ENCODE measurements at regions not wholly inside any gene's neighbourhood (a gene's known extent, or its start where the extent isn't known, plus 50 kb on each side); places are given as distances from the start of the nearest gene placed in this dataset.

DNA sequence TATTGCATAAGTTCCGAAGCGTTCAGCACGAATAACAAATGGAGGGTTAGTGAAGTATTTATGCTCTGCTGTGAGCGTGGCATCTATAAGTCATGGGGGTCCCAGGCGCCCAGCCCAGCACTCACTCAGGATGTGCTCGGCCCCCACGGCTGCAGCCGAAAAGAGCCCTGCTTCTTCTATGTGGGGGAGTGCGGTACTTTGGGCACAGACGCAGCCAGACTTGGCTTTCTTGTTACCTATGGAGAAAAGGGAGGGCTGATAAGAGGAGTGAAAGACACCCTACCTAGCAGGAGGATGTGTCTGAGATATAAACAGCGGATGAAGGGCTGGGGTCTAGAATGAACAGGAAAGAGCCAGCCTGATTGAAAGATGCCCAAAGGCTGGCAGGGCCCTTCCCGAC lies 51.4 kb downstream of the MRPL36 start:
- H3K27ac ChIP-seq (replicated peaks), result no peak overlapping the region
- TF ChIP-seq, protein P1, sequence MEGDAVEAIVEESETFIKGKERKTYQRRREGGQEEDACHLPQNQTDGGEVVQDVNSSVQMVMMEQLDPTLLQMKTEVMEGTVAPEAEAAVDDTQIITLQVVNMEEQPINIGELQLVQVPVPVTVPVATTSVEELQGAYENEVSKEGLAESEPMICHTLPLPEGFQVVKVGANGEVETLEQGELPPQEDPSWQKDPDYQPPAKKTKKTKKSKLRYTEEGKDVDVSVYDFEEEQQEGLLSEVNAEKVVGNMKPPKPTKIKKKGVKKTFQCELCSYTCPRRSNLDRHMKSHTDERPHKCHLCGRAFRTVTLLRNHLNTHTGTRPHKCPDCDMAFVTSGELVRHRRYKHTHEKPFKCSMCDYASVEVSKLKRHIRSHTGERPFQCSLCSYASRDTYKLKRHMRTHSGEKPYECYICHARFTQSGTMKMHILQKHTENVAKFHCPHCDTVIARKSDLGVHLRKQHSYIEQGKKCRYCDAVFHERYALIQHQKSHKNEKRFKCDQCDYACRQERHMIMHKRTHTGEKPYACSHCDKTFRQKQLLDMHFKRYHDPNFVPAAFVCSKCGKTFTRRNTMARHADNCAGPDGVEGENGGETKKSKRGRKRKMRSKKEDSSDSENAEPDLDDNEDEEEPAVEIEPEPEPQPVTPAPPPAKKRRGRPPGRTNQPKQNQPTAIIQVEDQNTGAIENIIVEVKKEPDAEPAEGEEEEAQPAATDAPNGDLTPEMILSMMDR (IDR thresholded peaks at IDR 0.05; ENCODE audit: borderline replicate concordance), result no peak
- H3K27me3 ChIP-seq (ENCODE audit: low read depth), result peaks cover 62% of the 10 kb centered on the region
- no peaks in the 10 kb centered on the region for H3K36me3 ChIP-seq
- H3K4me3 ChIP-seq, result no peak overlapping the region
- H3K4me1 ChIP-seq, result no peaks in the 10 kb centered on the region
- H3K9me3 ChIP-seq (replicated peaks), result no peaks in the 10 kb centered on the region
- intact Hi-C loops (cut with micrococcal nuclease), result no loop called here
- DNase-seq, result no peak

DNA sequence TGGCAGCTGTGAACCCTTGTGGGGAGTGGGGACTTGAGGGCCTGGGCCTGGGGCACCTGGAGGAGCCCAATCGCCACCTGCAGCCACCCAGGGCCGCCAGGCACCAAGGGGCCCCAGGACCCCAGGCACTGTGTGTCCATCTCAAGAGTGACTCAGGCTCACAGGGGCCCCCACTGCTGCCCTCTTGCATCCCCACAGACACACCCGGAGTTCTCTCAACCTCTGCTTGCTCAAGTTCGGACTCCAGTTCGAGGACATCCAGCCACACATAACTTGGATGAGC lies 51.9 kb downstream of the MRPL36 start:
- intact Hi-C loops (cut with micrococcal nuclease), result no loop called here
- no peaks in the 10 kb centered on the region for H3K9me3 ChIP-seq (replicated peaks)
- H3K27me3 ChIP-seq (ENCODE audit: low read depth), result peaks cover 62% of the 10 kb centered on the region
- no peak for DNase-seq
- no peaks in the 10 kb centered on the region for H3K36me3 ChIP-seq
- H3K27ac ChIP-seq (replicated peaks), result no peak overlapping the region
- TF ChIP-seq, protein P1 (IDR thresholded peaks at IDR 0.05; ENCODE audit: borderline replicate concordance), result no peak
- H3K4me1 ChIP-seq, result no peaks in the 10 kb centered on the region
- H3K4me3 ChIP-seq, result no peak overlapping the region

DNA sequence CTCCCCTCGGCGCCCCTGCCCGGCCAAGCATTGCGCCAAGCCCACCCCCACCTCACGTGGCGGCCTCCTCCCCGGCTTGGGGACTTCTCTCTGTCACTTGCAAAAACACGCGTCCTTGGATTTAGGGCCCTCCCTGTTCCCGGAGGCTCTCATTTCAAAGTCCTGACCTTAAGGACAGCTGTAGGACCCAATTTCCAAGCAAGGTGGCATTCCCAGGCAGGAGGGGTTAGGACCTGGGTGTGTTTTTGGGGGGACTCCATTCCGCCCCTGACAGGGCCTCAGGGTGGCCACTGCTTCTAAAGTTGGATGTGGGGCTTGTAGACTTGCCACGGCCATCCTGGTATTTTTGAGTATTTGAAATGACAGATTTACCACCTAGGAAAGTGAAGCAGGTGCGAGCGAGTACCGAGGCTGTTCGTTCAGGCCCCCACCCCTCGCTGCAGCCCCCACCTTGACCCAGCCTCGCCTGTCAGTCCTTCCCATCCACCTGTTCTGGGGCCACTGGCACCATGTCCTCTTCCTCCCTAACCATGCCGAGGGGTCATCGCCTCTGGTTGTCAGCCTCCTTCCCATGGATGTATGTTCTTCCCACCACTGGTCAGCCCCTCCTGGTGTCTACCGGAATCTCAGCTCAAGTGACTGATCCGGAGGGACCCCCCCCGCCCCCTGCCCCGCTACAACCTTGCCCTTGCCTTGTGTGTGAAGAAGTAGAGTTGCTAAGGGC lies 52.4 kb downstream of the MRPL36 start:
- no peak for DNase-seq
- H3K4me1 ChIP-seq, result no peaks in the 10 kb centered on the region
- H3K27ac ChIP-seq (replicated peaks), result no peak overlapping the region
- TF ChIP-seq, protein P1 (IDR thresholded peaks at IDR 0.05; ENCODE audit: borderline replicate concordance), result no peak
- H3K4me3 ChIP-seq, result no peak overlapping the region
- intact Hi-C loops (cut with micrococcal nuclease), result no loop called here
- peaks cover 58% of the 10 kb centered on the region for H3K27me3 ChIP-seq (ENCODE audit: low read depth)
- peaks cover 5% of the 10 kb centered on the region for H3K9me3 ChIP-seq (replicated peaks)
- H3K36me3 ChIP-seq, result no peaks in the 10 kb centered on the region

DNA sequence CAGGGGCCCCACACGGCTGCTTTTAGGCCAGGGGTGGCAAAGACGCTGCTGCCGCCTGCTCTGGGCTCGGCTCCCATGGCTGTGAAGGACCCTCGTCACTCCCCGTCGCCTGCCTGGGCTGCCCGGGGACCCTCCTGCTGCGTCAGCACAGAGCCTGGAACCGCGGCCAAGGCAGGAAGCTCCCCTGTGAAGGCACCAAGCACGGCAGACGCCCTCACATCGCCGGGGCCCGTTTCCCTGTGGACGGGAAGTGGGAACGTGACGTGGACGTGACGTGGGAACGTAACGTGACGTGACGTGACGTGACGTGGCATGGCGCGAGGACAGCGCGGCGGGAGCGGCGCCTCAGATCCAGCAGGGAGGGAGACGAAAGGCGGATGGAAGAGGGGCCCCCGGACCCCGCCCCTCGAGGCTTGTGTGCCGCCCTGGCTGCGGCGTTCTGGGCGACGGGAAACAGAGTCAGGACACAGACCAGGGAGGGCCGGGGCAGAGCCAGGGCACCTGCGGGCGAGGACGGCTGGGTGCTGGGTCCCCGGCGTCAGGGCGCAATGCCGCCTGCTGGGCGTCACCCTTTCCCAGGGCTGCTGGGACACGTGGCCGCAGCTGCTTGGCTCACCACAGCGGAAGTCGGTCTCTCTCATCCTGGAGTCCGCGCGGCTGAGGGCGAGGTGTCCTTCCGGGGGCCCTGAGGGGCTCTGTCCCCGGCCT lies 53.1 kb downstream of the MRPL36 start:
- intact Hi-C loops (cut with micrococcal nuclease), result no loop called here
- H3K36me3 ChIP-seq, result no peaks in the 10 kb centered on the region
- H3K9me3 ChIP-seq (replicated peaks), result peaks cover 12% of the 10 kb centered on the region
- TF ChIP-seq, protein P1 (IDR thresholded peaks at IDR 0.05; ENCODE audit: borderline replicate concordance), result no peak
- H3K4me3 ChIP-seq, result no peak overlapping the region
- H3K27me3 ChIP-seq (ENCODE audit: low read depth), result peaks cover 51% of the 10 kb centered on the region
- no peak for DNase-seq
- no peaks in the 10 kb centered on the region for H3K4me1 ChIP-seq
- no peak overlapping the region for H3K27ac ChIP-seq (replicated peaks)

DNA sequence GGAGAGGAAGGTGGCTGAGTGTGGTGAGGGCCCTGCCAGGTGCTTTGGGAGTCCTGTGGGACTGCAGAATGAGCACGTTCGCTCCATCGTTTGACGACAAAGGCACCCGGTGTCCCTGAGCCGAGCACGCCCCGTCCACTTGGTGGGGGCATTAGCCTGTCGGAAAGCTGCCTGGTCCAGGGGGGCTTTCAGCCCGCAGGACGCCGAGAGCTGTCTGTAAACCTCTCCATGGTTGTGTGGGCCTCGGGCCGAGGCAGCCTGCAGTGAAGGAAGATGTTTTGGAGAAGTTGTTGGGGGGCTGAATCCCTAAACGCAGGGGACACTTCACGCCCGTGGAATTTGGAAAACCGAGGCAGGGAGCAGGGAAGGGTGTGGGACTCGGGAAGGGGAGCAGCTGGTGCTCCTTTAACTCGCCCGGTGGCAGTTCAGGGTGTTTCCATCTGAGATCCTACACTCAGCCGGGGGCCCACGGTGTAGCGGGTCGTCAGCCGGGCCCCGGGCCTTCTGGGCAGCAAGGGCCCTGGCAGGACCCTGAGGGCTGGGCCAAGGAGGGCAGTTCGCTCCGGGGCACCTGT lies 53.8 kb downstream of the MRPL36 start:
- H3K27me3 ChIP-seq (ENCODE audit: low read depth), result peaks cover 45% of the 10 kb centered on the region
- no peak for DNase-seq
- intact Hi-C loops (cut with micrococcal nuclease), result no loop called here
- no peak overlapping the region for H3K27ac ChIP-seq (replicated peaks)
- H3K4me1 ChIP-seq, result no peaks in the 10 kb centered on the region
- H3K4me3 ChIP-seq, result no peak overlapping the region
- TF ChIP-seq, protein P1 (IDR thresholded peaks at IDR 0.05; ENCODE audit: borderline replicate concordance), result no peak
- H3K9me3 ChIP-seq (replicated peaks), result peaks cover 16% of the 10 kb centered on the region
- H3K36me3 ChIP-seq, result no peaks in the 10 kb centered on the region
